ENCODE measurements at regions not wholly inside any gene's neighbourhood (a gene's known extent, or its start where the extent isn't known, plus 50 kb on each side); places are given as distances from the start of the nearest gene placed in this dataset.

DNA sequence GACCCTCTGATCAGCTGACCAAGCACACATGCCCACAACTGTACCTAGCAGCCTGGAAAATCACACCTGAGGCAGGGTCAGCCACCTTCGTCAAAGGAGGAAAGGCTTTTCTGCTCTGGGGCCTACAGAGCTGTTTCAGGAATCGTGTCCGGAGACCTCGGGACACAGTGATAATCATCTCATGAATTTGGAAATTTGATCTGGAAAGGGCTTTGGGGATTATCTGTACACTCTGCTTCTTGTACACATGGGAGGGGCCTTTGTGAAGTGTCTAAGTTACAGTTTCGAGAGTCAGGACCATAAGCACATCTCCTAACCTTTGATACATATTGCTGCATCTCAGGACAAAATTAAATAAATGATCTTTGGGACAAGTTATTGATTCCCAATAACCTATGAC is 1421.2 kb upstream of the TENM4 start:
- no peaks in the 10 kb centered on the region for H3K9me2 ChIP-seq (ENCODE audit: insufficient read depth, low read length)
- no peak overlapping the region for H2AFZ ChIP-seq (ENCODE audit: low read length)
- H3K79me2 ChIP-seq (ENCODE audit: insufficient read depth, low read depth, low read length) = no peaks in the 10 kb centered on the region
- no peaks in the 10 kb centered on the region for H3K4me1 ChIP-seq (ENCODE audit: insufficient read depth, low read length, poor library complexity, severe bottlenecking)
- H3K9me3 ChIP-seq (ENCODE audit: low read length) = no peaks in the 10 kb centered on the region
- no peak overlapping the region for H3K4me2 ChIP-seq (ENCODE audit: low read length)
- no TSS peak for BruUV-seq (replicated peaks)
- no peaks in the 10 kb centered on the region for H4K20me1 ChIP-seq (ENCODE audit: insufficient read depth, low read length)
- DNase-seq (ENCODE audit: low spot score) = no peak
- TF ChIP-seq EZH2phosphoT487 (IDR thresholded peaks at IDR 0.05; ENCODE audit: borderline replicate concordance, low read depth, low read length) = no peak
- TF ChIP-seq, protein P1, sequence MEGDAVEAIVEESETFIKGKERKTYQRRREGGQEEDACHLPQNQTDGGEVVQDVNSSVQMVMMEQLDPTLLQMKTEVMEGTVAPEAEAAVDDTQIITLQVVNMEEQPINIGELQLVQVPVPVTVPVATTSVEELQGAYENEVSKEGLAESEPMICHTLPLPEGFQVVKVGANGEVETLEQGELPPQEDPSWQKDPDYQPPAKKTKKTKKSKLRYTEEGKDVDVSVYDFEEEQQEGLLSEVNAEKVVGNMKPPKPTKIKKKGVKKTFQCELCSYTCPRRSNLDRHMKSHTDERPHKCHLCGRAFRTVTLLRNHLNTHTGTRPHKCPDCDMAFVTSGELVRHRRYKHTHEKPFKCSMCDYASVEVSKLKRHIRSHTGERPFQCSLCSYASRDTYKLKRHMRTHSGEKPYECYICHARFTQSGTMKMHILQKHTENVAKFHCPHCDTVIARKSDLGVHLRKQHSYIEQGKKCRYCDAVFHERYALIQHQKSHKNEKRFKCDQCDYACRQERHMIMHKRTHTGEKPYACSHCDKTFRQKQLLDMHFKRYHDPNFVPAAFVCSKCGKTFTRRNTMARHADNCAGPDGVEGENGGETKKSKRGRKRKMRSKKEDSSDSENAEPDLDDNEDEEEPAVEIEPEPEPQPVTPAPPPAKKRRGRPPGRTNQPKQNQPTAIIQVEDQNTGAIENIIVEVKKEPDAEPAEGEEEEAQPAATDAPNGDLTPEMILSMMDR (conservative IDR thresholded peaks at IDR 0.05; ENCODE audit: low read length) = no peak
- no peak overlapping the region for H3K27ac ChIP-seq (ENCODE audit: low read depth, low read length, poor library complexity, severe bottlenecking)
- no peaks in the 10 kb centered on the region for H3K36me3 ChIP-seq (ENCODE audit: insufficient read depth, low read length)
- ChIA-PET POLR2A (no interaction called here), CTCF (ENCODE audit: unreplicated experiment) (interaction anchor here (1.2 kb wide), 1 partner anchor 14 kb away, joined by 3 read pairs; no protein-coding TSS in a partner anchor)
- no peak overlapping the region for H3K4me3 ChIP-seq (ENCODE audit: low read depth, low read length, poor library complexity, severe bottlenecking)
- intact Hi-C loops (cut with micrococcal nuclease; ENCODE audit: unreplicated experiment) = no loop called here

DNA sequence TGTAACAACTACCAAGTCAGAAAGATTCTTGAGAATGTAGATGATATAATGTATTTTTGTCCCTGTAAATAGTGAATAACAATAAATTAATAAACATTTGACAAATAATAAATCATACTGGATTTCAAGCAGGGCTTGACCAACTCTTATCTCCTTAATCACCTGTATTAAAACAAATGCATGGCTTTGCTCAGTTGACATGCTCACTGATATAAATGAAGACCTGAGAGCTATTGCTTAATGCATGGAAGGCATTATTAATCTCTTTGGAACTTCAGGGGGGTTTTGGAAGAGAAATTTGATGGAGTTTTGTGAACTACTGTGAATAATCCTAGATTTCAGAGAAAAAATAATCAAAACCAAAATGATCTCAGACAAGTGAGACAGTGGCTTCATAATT is 1420.4 kb upstream of the TENM4 start:
- TF ChIP-seq, protein P1 (conservative IDR thresholded peaks at IDR 0.05; ENCODE audit: low read length) = no peak
- no peak for TF ChIP-seq EZH2phosphoT487 (IDR thresholded peaks at IDR 0.05; ENCODE audit: borderline replicate concordance, low read depth, low read length)
- ChIA-PET POLR2A (no interaction called here), CTCF (ENCODE audit: unreplicated experiment) (no interaction called here)
- Histone ChIP-seq H3K4me3 (ENCODE audit: low read depth, low read length, poor library complexity, severe bottlenecking) (no peak overlapping the region), H3K9me2 (ENCODE audit: insufficient read depth, low read length) (no peaks in the 10 kb centered on the region), H3K4me1 (ENCODE audit: insufficient read depth, low read length, poor library complexity, severe bottlenecking) (no peaks in the 10 kb centered on the region), H4K20me1 (ENCODE audit: insufficient read depth, low read length) (no peaks in the 10 kb centered on the region), H3K9me3 (ENCODE audit: low read length) (no peaks in the 10 kb centered on the region), H3K27ac (ENCODE audit: low read depth, low read length, poor library complexity, severe bottlenecking) (no peak overlapping the region), H3K36me3 (ENCODE audit: insufficient read depth, low read length) (no peaks in the 10 kb centered on the region), H2AFZ (ENCODE audit: low read length) (no peak overlapping the region), H3K4me2 (ENCODE audit: low read length) (no peak overlapping the region), H3K79me2 (ENCODE audit: insufficient read depth, low read depth, low read length) (no peaks in the 10 kb centered on the region)
- DNase-seq (ENCODE audit: low spot score) = no peak
- BruUV-seq (replicated peaks) = no TSS peak
- intact Hi-C loops (cut with micrococcal nuclease; ENCODE audit: unreplicated experiment) = no loop called here

DNA sequence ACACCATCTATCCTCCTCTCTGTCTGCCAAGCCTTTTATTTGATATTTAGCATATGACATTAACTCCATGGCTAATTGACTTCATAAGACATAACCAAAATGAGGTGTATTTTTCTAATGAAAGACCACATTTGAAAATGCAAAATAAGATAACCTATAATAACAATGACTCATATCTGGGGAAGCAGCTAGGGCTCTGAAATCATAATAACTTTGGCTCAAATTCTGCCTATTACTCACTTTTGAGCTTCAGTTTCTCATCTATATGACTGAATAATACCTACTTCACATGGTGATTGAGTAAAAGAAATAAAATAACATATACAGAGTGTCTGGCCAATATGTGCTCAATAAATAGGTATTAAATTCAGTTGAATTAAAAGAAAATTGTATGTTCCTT is 1419.8 kb upstream of the TENM4 start:
- no peak for DNase-seq (ENCODE audit: low spot score)
- Histone ChIP-seq H3K9me3 (ENCODE audit: low read length) (no peaks in the 10 kb centered on the region), H3K4me2 (ENCODE audit: low read length) (no peak overlapping the region), H3K36me3 (ENCODE audit: insufficient read depth, low read length) (no peaks in the 10 kb centered on the region), H3K79me2 (ENCODE audit: insufficient read depth, low read depth, low read length) (no peaks in the 10 kb centered on the region), H4K20me1 (ENCODE audit: insufficient read depth, low read length) (no peaks in the 10 kb centered on the region), H3K27ac (ENCODE audit: low read depth, low read length, poor library complexity, severe bottlenecking) (no peak overlapping the region), H3K9me2 (ENCODE audit: insufficient read depth, low read length) (no peaks in the 10 kb centered on the region), H3K4me3 (ENCODE audit: low read depth, low read length, poor library complexity, severe bottlenecking) (no peak overlapping the region), H2AFZ (ENCODE audit: low read length) (no peak overlapping the region), H3K4me1 (ENCODE audit: insufficient read depth, low read length, poor library complexity, severe bottlenecking) (no peaks in the 10 kb centered on the region)
- BruUV-seq (replicated peaks) = no TSS peak
- ChIA-PET POLR2A (no interaction called here), CTCF (ENCODE audit: unreplicated experiment) (no interaction called here)
- TF ChIP-seq EZH2phosphoT487 (IDR thresholded peaks at IDR 0.05; ENCODE audit: borderline replicate concordance, low read depth, low read length) = no peak
- TF ChIP-seq, protein P1 (conservative IDR thresholded peaks at IDR 0.05; ENCODE audit: low read length) = no peak
- intact Hi-C loops (cut with micrococcal nuclease; ENCODE audit: unreplicated experiment) = no loop called here
